NCI-H69 (cell line): ENCODE measurements at regions not wholly inside any gene's neighbourhood (a gene's known extent, or its start where the extent isn't known, plus 50 kb on each side); places are given as distances from the start of the nearest gene placed in this dataset.
A peak's percentile ranks its signal among the peaks of the same experiment; 100 is the strongest.
"Not testable (repeated sequence)": the region's sequence is repeated elsewhere in the genome, so short reads cannot be mapped to it uniquely, and the experiment has no call there.

Experiments used
- DNase-seq: peaks from one replicate; lab custom pipeline; 2025; lab: John Stamatoyannopoulos, UW

GRCh38 chr6:141498977-141499376 is 633.7 kb upstream of the GJE1 start:
- DNase-seq: no peak

- DNase-seq: no peak
Observed at GRCh38 chr6:141492521-141493284, 640.0 kb upstream of the GJE1 start.

DNA sequence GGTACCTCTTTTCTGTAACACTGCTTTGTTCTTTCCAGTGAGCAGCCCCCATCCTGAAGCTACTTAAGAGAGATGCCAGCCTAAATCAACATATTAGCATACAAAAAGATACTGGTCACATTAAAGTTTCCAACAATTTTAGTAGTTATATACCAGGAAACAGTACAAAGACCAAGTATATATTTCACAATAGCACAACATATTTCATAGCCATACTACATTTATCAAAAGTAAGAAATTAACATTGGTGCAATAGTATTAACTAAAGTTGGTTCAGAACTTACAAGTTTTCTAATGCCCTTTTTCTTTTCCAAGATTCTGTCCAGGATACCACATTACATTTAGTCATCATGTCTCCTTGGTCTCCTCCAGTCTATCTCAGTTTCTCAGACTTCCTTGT is 641.0 kb upstream of the GJE1 start:
- no peak for DNase-seq

- DNase-seq: no peak
Observed at GRCh38 chr6:141490982-141491381, 641.7 kb upstream of the GJE1 start.

- DNase-seq: peak; percentile 40
Observed at GRCh38 chr6:141488488-141488887, 644.2 kb upstream of the GJE1 start.

GRCh38 chr6:141486942-141487341 is 645.8 kb upstream of the GJE1 start:
- DNase-seq: peak; percentile 56

- no peak for DNase-seq
Observed at GRCh38 chr6:141484711-141485110, 648.0 kb upstream of the GJE1 start.

- DNase-seq: peak; percentile 64
Observed at GRCh38 chr6:141483598-141484061, 649.1 kb upstream of the GJE1 start.

- peak; percentile 42 for DNase-seq
Observed at GRCh38 chr6:141482796-141483597, 649.7 kb upstream of the GJE1 start.

GRCh38 chr6:141475259-141475658 is 657.5 kb upstream of the GJE1 start:
- no peak for DNase-seq

DNA sequence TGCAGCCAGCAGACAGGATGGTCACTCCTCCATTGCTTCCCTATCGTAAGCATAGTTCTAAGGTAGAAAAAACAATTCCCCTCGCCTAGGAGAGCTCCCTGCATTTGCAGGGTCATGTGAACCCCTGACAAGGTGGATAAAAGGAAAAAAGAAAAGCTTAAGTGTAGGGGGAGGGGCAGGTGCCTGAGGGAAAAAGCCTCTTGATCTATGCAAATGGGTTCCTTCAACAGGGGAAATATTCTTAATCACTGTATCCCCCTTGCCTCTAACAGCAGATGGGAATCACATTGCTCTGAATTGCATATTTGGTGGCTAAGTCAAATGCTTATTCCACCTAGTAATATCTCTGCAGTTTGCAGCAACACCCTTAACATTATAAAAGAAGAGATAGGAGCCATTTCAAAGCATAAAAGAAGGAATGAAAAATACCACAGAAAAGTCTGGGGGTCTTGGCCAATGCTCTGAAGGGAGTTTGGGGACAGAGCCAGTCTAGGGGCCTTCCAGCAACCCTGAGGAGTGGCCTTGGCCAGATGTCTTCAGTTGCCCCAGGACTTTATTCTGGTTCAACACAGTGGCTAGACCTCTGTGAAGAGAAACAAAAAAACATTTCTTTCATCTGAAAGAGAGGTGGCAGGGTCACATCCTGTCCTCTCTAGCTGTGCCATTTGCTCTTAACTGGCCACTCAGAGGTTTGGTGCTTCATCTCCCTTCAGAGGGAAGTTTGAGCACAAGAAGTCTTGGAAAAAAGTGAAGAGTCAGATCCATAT is 660.4 kb upstream of the GJE1 start:
- DNase-seq: no peak

- DNase-seq: no peak
Observed at GRCh38 chr6:141470810-141471209, 661.9 kb upstream of the GJE1 start.

GRCh38 chr6:141467881-141468280 is 664.8 kb upstream of the GJE1 start:
- DNase-seq: peak; percentile 35

- DNase-seq: no peak
Observed at GRCh38 chr6:141467041-141467440, 665.7 kb upstream of the GJE1 start.

- DNase-seq: peak; percentile 53
Observed at GRCh38 chr6:141464896-141465295, 667.8 kb upstream of the GJE1 start.

- peak; percentile 92 for DNase-seq
Observed at GRCh38 chr6:141464490-141464889, 668.2 kb upstream of the GJE1 start.

DNA sequence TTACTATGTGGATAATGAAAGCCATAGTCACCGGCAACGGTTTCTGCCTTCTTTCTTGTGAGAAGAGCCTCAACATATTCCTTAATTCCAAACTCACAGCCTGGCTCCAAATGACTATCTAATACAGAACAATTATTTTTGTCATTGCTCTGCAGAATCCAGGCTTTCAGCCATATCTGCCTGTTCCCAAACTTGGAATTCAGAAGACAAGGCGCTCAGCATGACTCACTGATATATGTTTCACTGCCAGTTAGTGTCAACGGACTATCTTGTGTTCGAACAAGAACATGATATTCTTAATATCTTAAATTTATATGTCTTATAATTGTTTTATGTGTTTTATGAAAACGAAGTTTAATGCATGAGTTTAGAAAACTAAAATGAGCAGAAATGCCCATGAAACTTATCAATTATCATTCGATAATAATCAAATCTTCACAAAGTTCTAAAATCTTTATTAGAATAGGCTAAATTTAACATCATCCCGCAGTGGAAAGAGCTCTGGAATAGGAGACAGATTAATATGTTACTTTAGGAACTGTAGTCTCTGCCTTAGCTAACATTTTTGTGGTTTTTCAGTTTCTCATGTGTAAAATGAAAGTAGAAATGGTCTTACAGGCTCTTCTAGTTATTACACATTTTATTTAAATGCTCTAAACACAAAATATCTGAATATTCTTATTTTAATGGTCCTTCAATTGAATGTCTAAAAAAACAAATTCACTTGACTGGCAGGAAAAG is 669.3 kb upstream of the GJE1 start:
- DNase-seq: no peak

GRCh38 chr6:141460743-141461484 is 671.8 kb upstream of the GJE1 start:
- DNase-seq: peak; percentile 33

DNA sequence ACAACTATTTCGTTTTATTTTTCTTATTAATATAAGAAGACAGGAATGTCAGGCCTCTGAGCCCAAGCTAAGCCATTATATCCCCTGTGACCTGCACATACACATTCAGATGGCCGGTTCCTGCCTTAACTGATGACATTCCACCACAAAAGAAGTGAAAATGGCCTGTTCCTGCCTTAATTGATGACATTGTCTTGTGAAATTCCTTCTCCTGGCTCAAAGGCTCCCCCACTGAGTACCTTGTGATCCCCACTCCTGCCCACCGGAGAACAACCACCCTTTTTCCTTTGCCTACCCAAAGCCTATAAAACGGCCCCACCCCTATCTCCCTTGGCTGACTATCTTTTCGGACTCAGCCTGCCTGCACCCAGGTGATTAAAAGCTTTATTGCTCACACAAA is 672.5 kb upstream of the GJE1 start:
- not testable (repeated sequence) for DNase-seq

DNA sequence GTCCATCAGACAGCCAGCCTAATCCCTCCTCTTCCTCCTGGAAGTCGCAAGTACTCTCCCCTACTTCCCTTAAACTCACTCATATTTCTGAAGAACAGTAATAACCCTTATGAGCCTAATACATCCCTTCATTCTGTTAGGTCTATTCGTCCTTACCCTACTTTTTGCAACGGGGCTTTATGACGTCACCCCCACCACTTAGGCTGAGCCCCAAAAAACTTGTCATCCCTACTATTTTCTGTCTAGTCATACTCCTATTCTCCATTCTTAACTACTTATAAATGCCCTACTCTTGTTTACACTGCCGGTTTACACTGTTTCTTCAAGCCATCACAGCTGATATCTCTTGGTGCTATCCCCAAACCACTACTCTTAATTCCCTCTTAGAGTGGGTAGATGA is 674.7 kb upstream of the GJE1 start:
- DNase-seq: not testable (repeated sequence)

DNA sequence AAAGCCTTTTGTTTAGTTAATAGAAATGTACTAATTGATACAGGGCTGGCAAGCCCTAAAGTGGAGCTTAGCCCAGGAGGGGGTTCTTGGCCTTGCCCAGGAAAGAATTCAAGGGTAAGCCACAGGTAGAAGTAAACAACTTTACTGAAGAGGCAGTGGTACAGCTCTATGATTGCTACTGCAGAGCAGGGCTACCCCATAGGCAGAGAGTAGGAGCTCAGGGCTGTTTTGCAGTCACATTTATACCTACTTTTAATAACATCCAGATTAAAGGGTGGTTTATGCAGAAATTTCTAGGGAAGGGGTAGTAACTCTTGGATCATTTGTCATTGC is 680.4 kb upstream of the GJE1 start:
- no peak for DNase-seq
